ENCODE measurements at regions not wholly inside any gene's neighbourhood (a gene's known extent, or its start where the extent isn't known, plus 50 kb on each side); places are given as distances from the start of the nearest gene placed in this dataset.

DNA sequence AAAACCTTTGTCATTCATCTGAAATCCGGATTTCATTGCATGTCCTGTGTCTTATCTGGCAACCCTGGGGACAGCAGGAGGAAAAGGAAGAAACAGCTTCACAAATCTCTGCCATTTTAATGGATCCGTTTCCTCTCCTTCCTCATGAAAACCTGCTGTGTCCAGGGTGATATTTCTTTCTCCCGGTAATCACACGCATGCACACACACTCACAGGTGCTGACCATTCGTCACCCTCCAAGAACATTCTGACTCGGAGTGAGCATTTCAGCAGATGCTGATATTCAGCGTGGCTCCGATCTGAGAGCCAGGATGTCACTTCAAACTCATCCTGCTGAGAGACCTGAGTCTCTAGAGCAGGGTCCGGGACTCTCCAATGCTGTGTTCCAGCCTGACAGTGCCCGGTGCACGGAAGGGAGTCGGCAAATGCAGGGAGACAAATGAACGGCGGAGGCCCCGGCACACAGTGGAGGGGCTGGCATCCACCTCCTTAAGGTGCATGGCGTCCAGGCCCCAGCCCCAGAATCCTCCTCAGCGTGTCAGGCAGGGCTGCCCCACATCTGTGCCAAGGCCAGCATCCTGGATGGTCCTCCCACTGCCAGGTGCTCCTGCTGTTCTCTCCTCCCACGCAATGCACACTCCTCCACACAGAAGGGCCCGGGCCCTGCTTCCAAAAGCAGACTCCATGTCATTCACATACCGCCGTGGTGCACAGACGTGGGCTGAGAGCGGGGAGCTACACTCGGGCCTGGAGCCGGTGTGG is 70.7 kb downstream of the RBFOX3 start:
- DNase-seq (ENCODE audit: low read depth in 2 of 3, low spot score in 1 of 3): no peak

DNA sequence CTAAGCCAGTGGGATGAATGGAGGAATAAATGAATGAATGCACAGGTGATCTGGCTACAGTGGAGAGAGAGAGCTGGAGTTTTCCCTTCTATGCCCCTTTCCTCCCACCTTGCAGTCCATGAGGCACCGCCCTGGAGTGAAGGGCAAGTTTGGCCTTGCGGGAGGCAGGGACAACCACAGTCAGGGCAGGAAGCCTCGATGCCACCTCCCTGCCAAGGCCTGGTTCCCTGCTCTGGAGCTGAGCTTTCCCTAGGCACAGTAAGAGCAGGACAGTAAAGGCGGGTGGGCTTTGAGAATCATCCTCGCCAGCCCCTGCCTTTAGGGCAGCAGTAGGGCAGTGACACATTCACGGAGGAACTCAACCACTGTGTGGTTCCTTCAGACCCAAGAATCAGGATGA is 72.6 kb downstream of the RBFOX3 start:
- no peak for DNase-seq (ENCODE audit: low read depth in 2 of 3, low spot score in 1 of 3)

DNA sequence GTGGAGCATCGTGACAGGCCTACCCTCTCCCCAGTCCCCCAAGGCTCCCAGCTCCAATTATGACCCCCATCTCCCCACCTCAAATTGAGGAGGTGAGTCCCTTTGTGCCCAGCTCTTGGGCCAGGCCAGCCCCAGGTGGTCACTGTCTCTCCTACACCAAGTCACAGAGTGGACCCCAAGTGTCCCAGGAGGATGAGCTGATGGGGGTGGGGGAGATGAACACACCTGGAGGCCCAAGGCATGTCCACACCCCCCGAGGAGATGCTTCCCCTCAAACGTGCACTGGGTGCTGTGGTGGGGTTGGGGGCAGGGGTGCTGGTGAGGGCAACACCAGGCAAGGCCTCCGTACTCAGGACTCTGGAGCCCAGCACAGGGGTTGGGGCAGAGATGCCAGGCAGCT is 73.2 kb downstream of the RBFOX3 start:
- DNase-seq (ENCODE audit: low read depth in 2 of 3, low spot score in 1 of 3): no peak

- DNase-seq (ENCODE audit: low read depth in 2 of 3, low spot score in 1 of 3): no peak
Observed at GRCh38 chr17:79537061-79537460, 73.8 kb downstream of the RBFOX3 start.

- DNase-seq (ENCODE audit: low read depth in 2 of 3, low spot score in 1 of 3): no peak
Observed at GRCh38 chr17:79536212-79536840, 74.5 kb downstream of the RBFOX3 start.

DNA sequence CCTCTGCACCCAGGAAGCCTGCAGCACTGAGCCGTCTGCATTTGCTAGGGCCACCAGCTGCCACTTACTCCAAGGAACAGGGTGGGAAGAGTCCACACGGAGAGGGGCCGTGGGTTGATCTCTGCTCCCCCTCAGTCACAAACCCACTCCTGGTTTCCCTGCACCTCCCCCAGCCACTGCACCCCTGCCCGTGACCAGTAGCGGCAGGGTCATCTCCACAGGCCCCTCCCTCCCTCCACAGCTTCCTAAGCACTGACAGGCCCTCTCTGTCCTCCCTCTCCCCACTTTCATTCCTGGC is 75.2 kb downstream of the RBFOX3 start:
- DNase-seq (ENCODE audit: low read depth in 2 of 3, low spot score in 1 of 3): no peak

- DNase-seq (ENCODE audit: low read depth in 2 of 3, low spot score in 1 of 3): no peak
Observed at GRCh38 chr17:79534851-79535727, 75.8 kb downstream of the RBFOX3 start.

GRCh38 chr17:79534111-79534510 is 76.7 kb downstream of the RBFOX3 start:
- no peak for DNase-seq (ENCODE audit: low read depth in 2 of 3, low spot score in 1 of 3)

DNA sequence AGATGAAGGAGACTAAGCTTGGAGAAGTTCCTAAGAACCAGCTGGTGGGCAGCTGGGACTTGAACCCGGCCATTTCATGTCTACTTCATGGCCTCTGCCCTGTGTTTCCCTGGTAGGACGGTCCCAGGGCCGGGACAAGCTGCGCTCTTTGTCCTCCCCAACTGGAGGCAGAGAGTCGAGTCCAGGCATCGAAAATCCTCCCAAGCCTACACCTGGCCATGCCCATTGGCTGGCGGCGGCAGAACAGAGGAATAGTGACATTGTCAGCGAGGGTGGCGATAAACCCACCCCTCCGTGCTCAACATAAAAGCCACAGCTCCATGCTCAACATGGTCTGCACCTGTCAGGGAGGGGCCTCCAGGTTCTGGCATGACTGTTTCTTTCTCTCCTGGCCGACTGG is 77.7 kb downstream of the RBFOX3 start:
- DNase-seq (ENCODE audit: low read depth in 2 of 3, low spot score in 1 of 3): no peak

GRCh38 chr17:79532107-79532790 is 78.6 kb downstream of the RBFOX3 start:
- DNase-seq (ENCODE audit: low read depth in 2 of 3, low spot score in 1 of 3): no peak

GRCh38 chr17:79531191-79532095 is 79.4 kb downstream of the RBFOX3 start:
- no peak for DNase-seq (ENCODE audit: low read depth in 2 of 3, low spot score in 1 of 3)

- no peak for DNase-seq (ENCODE audit: low read depth in 2 of 3, low spot score in 1 of 3)
Observed at GRCh38 chr17:79530361-79531105, 80.3 kb downstream of the RBFOX3 start.

DNA sequence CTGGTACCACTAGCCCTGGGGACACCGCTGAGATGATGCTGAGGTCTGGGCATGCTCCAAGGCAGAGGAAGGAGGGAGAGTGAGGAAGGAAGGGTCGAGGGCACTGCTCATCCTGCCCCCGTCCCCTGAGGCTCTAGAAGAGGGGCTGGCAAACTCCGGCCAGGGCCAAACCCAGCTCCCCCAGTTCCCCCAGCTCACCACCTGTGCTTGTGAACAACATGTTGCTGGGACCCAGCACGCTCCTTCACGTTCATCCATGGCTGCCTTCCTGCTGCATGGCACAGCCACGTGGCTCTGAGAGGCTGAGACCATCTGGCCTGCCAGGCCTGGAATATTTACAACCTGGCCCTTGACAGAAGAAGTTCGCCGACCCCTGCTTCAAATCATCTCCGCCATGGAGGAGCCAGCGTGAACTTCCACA is 81.2 kb downstream of the RBFOX3 start:
- DNase-seq (ENCODE audit: low read depth in 2 of 3, low spot score in 1 of 3): no peak

GRCh38 chr17:79528592-79529125 is 82.2 kb downstream of the RBFOX3 start:
- no peak for DNase-seq (ENCODE audit: low read depth in 2 of 3, low spot score in 1 of 3)

DNA sequence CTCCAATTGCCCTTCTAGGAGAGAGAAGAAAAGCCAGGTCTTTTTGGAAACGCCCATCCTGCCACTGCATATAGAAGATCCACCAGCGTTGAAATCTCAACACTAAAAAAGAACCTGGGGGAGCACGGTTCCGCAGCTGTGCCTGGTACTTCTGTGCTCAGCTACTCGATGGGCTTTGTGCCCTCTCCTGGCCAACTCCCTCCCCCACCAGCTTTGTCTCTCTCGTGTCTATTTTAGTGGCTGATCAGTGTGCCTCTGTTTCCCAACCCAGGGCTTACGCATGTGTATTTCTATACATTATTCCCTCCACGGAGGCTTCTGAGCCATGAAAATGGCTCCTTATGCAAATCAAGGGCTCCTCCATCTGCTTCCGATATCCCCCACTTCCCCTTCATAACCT is 83.5 kb downstream of the RBFOX3 start:
- DNase-seq (ENCODE audit: low read depth in 2 of 3, low spot score in 1 of 3): no peak

- no peak for DNase-seq (ENCODE audit: low read depth in 2 of 3, low spot score in 1 of 3)
Observed at GRCh38 chr17:79525793-79526677, 84.8 kb downstream of the RBFOX3 start.

- DNase-seq (ENCODE audit: low read depth in 2 of 3, low spot score in 1 of 3): no peak
Observed at GRCh38 chr17:79524213-79525187, 86.4 kb downstream of the RBFOX3 start.

Data from stimulated activated CD4-positive, alpha-beta T cell treated with anti-CD3 and anti-CD28 coated beads, Interleukin-12 subunit alpha, Interleukin-12 subunit beta, amount 100 ng/mL, for 48 hours (primary cell).